ENCODE measurements at regions not wholly inside any gene's neighbourhood (a gene's known extent, or its start where the extent isn't known, plus 50 kb on each side); places are given as distances from the start of the nearest gene placed in this dataset.

DNA sequence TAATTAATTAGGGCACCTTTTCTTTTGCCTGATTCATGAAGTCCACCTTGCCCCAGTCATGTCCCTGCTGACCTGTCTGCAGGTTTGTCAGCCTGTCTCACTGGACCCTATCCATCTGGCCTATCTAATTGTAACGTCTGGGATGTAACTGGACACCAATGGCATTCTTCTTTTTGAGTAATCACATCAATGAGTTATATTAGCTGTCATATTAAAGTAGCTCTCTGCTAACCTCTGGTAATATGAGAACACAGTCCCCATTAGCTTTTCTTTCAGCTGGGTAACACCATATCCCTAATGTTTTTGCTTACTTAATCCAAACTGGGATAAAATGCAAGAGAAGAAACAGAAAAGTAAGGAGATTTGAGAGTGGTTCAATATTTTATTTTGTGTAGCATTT lies 166.2 kb upstream of the VEPH1 start (continued):
- TF ChIP-seq, protein P1, sequence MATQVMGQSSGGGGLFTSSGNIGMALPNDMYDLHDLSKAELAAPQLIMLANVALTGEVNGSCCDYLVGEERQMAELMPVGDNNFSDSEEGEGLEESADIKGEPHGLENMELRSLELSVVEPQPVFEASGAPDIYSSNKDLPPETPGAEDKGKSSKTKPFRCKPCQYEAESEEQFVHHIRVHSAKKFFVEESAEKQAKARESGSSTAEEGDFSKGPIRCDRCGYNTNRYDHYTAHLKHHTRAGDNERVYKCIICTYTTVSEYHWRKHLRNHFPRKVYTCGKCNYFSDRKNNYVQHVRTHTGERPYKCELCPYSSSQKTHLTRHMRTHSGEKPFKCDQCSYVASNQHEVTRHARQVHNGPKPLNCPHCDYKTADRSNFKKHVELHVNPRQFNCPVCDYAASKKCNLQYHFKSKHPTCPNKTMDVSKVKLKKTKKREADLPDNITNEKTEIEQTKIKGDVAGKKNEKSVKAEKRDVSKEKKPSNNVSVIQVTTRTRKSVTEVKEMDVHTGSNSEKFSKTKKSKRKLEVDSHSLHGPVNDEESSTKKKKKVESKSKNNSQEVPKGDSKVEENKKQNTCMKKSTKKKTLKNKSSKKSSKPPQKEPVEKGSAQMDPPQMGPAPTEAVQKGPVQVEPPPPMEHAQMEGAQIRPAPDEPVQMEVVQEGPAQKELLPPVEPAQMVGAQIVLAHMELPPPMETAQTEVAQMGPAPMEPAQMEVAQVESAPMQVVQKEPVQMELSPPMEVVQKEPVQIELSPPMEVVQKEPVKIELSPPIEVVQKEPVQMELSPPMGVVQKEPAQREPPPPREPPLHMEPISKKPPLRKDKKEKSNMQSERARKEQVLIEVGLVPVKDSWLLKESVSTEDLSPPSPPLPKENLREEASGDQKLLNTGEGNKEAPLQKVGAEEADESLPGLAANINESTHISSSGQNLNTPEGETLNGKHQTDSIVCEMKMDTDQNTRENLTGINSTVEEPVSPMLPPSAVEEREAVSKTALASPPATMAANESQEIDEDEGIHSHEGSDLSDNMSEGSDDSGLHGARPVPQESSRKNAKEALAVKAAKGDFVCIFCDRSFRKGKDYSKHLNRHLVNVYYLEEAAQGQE (IDR thresholded peaks at IDR 0.05; ENCODE audit: low read depth): no peak

DNA sequence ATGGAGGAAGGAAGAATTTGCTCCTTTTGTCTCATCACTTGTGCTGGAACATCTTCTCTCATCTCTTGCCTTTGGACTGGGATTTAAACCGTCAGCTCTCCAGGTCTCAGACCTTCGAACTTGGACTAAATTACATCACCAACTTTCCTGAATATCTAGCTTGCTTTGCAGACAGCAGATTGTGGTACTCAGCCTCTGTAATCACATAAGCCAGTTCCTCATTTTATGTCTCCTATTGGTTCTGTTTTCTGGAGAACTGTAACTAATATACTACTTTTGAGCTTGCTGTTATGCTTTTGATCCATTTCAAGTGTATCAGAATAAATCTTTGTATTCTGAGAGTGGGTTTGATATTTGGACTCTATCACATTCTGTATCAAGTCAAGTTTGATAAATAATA lies 164.3 kb upstream of the VEPH1 start:
- CTCF ChIA-PET: no interaction called here
- intact Hi-C loops (cut with micrococcal nuclease): no loop called here

More for the DNA sequence above, 164.3 kb upstream of the VEPH1 start:
- Histone ChIP-seq H3K27ac (ENCODE audit: low read depth, low read length) (no peak overlapping the region), H2AFZ (ENCODE audit: low read depth, low read length, poor library complexity, severe bottlenecking) (no peak overlapping the region), H3K9me3 (ENCODE audit: control insufficient read depth in 1 of 2, insufficient read depth in 1 of 2, low read depth in 1 of 2, low read length in 2 of 2) (no peaks in the 10 kb centered on the region), H3K4me2 (ENCODE audit: low read length) (no peak overlapping the region), H3K4me3 (replicated peaks in 1 of 2; ENCODE audit: low read depth in 1 of 2, low read length in 2 of 2) (no peak overlapping the region), H3K9me2 (ENCODE audit: insufficient read depth) (no peaks in the 10 kb centered on the region), H4K20me1 (ENCODE audit: insufficient read depth) (no peaks in the 10 kb centered on the region), H3K4me1 (ENCODE audit: control insufficient read depth in 1 of 2, insufficient read depth in 2 of 2, low read length in 2 of 2) (peaks cover 0 to 4% of the 10 kb centered on the region in 2 experiments; a peak in 1 of 4 replicates), H3K36me3 (ENCODE audit: control insufficient read depth in 1 of 2, insufficient read depth in 2 of 2, low read length in 2 of 2) (no peaks in the 10 kb centered on the region), H3K27me3 (ENCODE audit: insufficient read depth, low read length) (no peaks in the 10 kb centered on the region), H3K79me2 (ENCODE audit: insufficient read depth, low read length) (no peaks in the 10 kb centered on the region), H3K9ac (ENCODE audit: low read length) (no peak overlapping the region)
- no TSS peak for BruUV-seq (replicated peaks)
- no peak for DNase-seq (ENCODE audit: low read depth, low spot score)
- POLR2A ChIA-PET: no interaction called here
- RAD21 ChIA-PET (ENCODE audit: low non-redundant PET in 1 of 2, low total read pairs in 2 of 2, uncharacterized antibody in 2 of 2, unreplicated experiment in 2 of 2): no interaction called here
- TF ChIP-seq, protein P2, sequence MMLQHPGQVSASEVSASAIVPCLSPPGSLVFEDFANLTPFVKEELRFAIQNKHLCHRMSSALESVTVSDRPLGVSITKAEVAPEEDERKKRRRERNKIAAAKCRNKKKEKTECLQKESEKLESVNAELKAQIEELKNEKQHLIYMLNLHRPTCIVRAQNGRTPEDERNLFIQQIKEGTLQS (IDR thresholded peaks at IDR 0.05): no peak
- no peak for TF ChIP-seq RAD21 (IDR thresholded peaks at IDR 0.05; ENCODE audit: low read depth)
- no peak for TF ChIP-seq POLR2AphosphoS5 (IDR thresholded peaks at IDR 0.05; ENCODE audit: low read depth, low read length)
- no peak for TF ChIP-seq SP1 (IDR thresholded peaks at IDR 0.05; ENCODE audit: low read depth)
- TF ChIP-seq, protein P3, sequence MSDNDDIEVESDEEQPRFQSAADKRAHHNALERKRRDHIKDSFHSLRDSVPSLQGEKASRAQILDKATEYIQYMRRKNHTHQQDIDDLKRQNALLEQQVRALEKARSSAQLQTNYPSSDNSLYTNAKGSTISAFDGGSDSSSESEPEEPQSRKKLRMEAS (IDR thresholded peaks at IDR 0.05): no peak
- no peak for TF ChIP-seq ZFX (IDR thresholded peaks at IDR 0.05)
- TF ChIP-seq ELF1 (IDR thresholded peaks at IDR 0.05; ENCODE audit: borderline replicate concordance, low read depth): no peak
- no peak for TF ChIP-seq CBX3 (IDR thresholded peaks at IDR 0.05; ENCODE audit: low read depth)
- no peak for TF ChIP-seq POLR2A (IDR thresholded peaks at IDR 0.05; ENCODE audit: borderline replicate concordance, extremely low read depth, insufficient read depth, insufficient read length)
- no peak for TF ChIP-seq ZNF274 (IDR thresholded peaks at IDR 0.05; ENCODE audit: low read depth, low read length)
- TF ChIP-seq, protein P1 (IDR thresholded peaks at IDR 0.05; ENCODE audit: low read depth): no peak
- TF ChIP-seq JUND (IDR thresholded peaks at IDR 0.05): no peak
- no peak for TF ChIP-seq EZH2 (IDR thresholded peaks at IDR 0.05)
- TF ChIP-seq YY1 (IDR thresholded peaks at IDR 0.05; ENCODE audit: extremely low read depth, insufficient replicate concordance, low read depth, low read length): no peak
- TF ChIP-seq FOSL1 (IDR thresholded peaks at IDR 0.05; ENCODE audit: low read depth): no peak
- no peak for TF ChIP-seq SIN3A (IDR thresholded peaks at IDR 0.05; ENCODE audit: low read depth)
- TF ChIP-seq CEBPB (IDR thresholded peaks at IDR 0.05; ENCODE audit: low read depth): no peak
- no peak for ATAC-seq
